ENCODE measurements at regions not wholly inside any gene's neighbourhood (a gene's known extent, or its start where the extent isn't known, plus 50 kb on each side); places are given as distances from the start of the nearest gene placed in this dataset.

GRCh38 chr2:120450196-120450820 lies 104.4 kb downstream of the INHBB start:
- no peak for DNase-seq (ENCODE audit: extremely low read depth in 1 of 11, low read depth in 9 of 11, low spot score in 4 of 11)

GRCh38 chr2:120451334-120451733 lies 105.4 kb downstream of the INHBB start:
- no peak for DNase-seq (ENCODE audit: extremely low read depth in 1 of 11, low read depth in 9 of 11, low spot score in 4 of 11)

- DNase-seq (ENCODE audit: extremely low read depth in 1 of 11, low read depth in 9 of 11, low spot score in 4 of 11): no peak
These were observed 106.2 kb downstream of the INHBB start for GRCh38 chr2:120452131-120452530.

- no peak for DNase-seq (ENCODE audit: extremely low read depth in 1 of 11, low read depth in 9 of 11, low spot score in 4 of 11)
These were observed 107.2 kb downstream of the INHBB start for GRCh38 chr2:120452945-120453634.

GRCh38 chr2:120453635-120453998 lies 107.7 kb downstream of the INHBB start:
- DNase-seq (ENCODE audit: extremely low read depth in 1 of 11, low read depth in 9 of 11, low spot score in 4 of 11): no peak

- no peak for DNase-seq (ENCODE audit: extremely low read depth in 1 of 11, low read depth in 9 of 11, low spot score in 4 of 11)
These were observed 108.9 kb downstream of the INHBB start for GRCh38 chr2:120454654-120455385.

GRCh38 chr2:120455390-120455789 lies 109.5 kb downstream of the INHBB start:
- no peak for DNase-seq (ENCODE audit: extremely low read depth in 1 of 11, low read depth in 9 of 11, low spot score in 4 of 11)

- no peak for DNase-seq (ENCODE audit: extremely low read depth in 1 of 11, low read depth in 9 of 11, low spot score in 4 of 11)
These were observed 110.9 kb downstream of the INHBB start for GRCh38 chr2:120456867-120457266.

GRCh38 chr2:120460511-120460910 lies 114.6 kb downstream of the INHBB start:
- DNase-seq (ENCODE audit: extremely low read depth in 1 of 11, low read depth in 9 of 11, low spot score in 4 of 11): no peak

- DNase-seq (ENCODE audit: extremely low read depth in 1 of 11, low read depth in 9 of 11, low spot score in 4 of 11): no peak
These were observed 115.2 kb downstream of the INHBB start for GRCh38 chr2:120461092-120461491.

- no peak for DNase-seq (ENCODE audit: extremely low read depth in 1 of 11, low read depth in 9 of 11, low spot score in 4 of 11)
These were observed 115.9 kb downstream of the INHBB start for GRCh38 chr2:120461546-120462537.

- no peak for DNase-seq (ENCODE audit: extremely low read depth in 1 of 11, low read depth in 9 of 11, low spot score in 4 of 11)
These were observed 117.6 kb downstream of the INHBB start for GRCh38 chr2:120463527-120463926.

GRCh38 chr2:120463996-120464395 lies 118.1 kb downstream of the INHBB start:
- DNase-seq (ENCODE audit: extremely low read depth in 1 of 11, low read depth in 9 of 11, low spot score in 4 of 11): no peak

GRCh38 chr2:120464448-120464931 lies 118.6 kb downstream of the INHBB start:
- DNase-seq (ENCODE audit: extremely low read depth in 1 of 11, low read depth in 9 of 11, low spot score in 4 of 11): no peak

GRCh38 chr2:120465012-120465700 lies 119.2 kb downstream of the INHBB start:
- no peak for DNase-seq (ENCODE audit: extremely low read depth in 1 of 11, low read depth in 9 of 11, low spot score in 4 of 11)

- no peak for DNase-seq (ENCODE audit: extremely low read depth in 1 of 11, low read depth in 9 of 11, low spot score in 4 of 11)
These were observed 119.7 kb downstream of the INHBB start for GRCh38 chr2:120465701-120465988.

GRCh38 chr2:120465989-120466703 lies 120.2 kb downstream of the INHBB start:
- peak in 1 of 11 donors; percentile 18 for DNase-seq (ENCODE audit: extremely low read depth in 1 of 11, low read depth in 9 of 11, low spot score in 4 of 11)

- no peak for DNase-seq (ENCODE audit: extremely low read depth in 1 of 11, low read depth in 9 of 11, low spot score in 4 of 11)
These were observed 120.7 kb downstream of the INHBB start for GRCh38 chr2:120466704-120467054.
